ENCODE measurements at regions not wholly inside any gene's neighbourhood (a gene's known extent, or its start where the extent isn't known, plus 50 kb on each side); places are given as distances from the start of the nearest gene placed in this dataset.
"Not testable (repeated sequence)": the region's sequence is repeated elsewhere in the genome, so short reads cannot be mapped to it uniquely, and the experiment has no call there.

DNA sequence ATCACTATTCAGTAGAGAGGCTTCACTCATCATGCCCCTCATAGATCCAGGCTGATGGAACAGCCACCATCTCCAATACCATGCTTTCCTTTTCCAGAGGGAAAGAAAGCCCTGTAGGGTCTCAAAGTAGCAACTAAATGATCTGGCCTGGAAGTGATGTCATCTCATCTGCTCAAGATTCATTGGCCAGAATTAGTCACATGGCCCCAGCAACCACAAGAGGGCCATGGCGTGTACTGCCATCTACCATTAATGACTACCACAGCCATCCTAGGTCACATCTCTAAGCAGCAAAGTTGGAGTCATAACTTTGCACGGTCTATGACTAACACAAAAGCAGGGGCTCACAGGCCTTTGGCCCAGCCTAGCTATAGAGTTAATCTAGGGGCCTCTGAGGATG lies 194.8 kb downstream of the KIT start:
- H3K4me3 Mint-ChIP-seq = no peak overlapping the region
- no peaks in the 10 kb centered on the region for H3K9me3 Mint-ChIP-seq
- H3K36me3 Mint-ChIP-seq (ENCODE audit: low read depth) = no peaks in the 10 kb centered on the region
- no peak overlapping the region for H3K27ac Mint-ChIP-seq
- ChIA-PET CTCF (no interaction called here), POLR2A (no interaction called here)
- DNase-seq = no peak
- no peaks in the 10 kb centered on the region for H3K27me3 Mint-ChIP-seq
- H3K4me1 Mint-ChIP-seq = no peaks in the 10 kb centered on the region

DNA sequence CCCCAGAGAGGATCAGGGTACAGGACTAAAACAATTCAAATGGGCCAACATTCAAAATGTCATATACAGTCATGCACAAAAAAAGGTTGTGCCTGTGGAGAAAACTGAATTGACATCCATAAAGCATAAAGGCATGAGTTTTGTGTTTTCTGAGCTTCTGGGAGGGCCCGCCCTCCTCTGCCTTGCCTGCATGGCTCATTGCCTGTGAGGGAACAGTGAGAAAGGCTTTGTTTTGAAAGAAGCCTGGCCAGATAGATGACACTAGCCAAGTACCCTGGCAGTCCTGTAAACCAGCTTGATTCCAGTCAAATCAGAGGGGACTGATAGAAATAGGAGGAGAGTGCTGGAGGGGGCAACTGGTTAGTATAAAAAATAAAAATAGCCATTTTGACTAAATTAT lies 194.3 kb downstream of the KIT start:
- CTCF ChIA-PET = no interaction called here
- no peaks in the 10 kb centered on the region for H3K9me3 Mint-ChIP-seq
- H3K4me1 Mint-ChIP-seq = no peaks in the 10 kb centered on the region

DNA sequence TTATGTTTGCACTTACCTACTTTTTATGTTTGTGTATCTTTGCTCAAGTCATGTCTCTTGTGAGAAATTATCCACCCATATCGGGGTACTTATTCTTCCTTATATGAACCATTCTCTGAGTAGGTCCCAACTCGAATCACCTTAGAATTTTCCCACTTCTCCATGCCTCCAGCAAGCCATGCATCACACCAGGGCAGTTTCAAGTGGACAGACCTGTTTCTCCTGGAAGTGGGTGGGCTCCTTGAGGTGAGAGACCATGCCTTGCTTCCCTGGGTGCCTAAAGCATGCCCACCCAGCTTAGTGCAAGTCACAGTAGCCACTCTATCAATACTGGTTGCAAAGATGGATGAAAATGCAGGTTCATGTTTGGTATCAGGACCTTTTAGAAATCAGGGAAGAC lies 187.2 kb downstream of the KIT start:
- Mint-ChIP-seq H3K27me3 (no peaks in the 10 kb centered on the region), H3K27ac (no peak overlapping the region), H3K4me1 (no peaks in the 10 kb centered on the region), H3K36me3 (ENCODE audit: low read depth) (no peaks in the 10 kb centered on the region), H3K4me3 (no peak overlapping the region), H3K9me3 (no peaks in the 10 kb centered on the region)
- DNase-seq = no peak
- ChIA-PET POLR2A (no interaction called here), CTCF (no interaction called here)

More for the DNA sequence above, 194.3 kb downstream of the KIT start:
- no peak overlapping the region for H3K27ac Mint-ChIP-seq
- no peak overlapping the region for H3K4me3 Mint-ChIP-seq
- no peak for DNase-seq
- H3K36me3 Mint-ChIP-seq (ENCODE audit: low read depth) = no peaks in the 10 kb centered on the region
- POLR2A ChIA-PET = no interaction called here
- no peaks in the 10 kb centered on the region for H3K27me3 Mint-ChIP-seq

DNA sequence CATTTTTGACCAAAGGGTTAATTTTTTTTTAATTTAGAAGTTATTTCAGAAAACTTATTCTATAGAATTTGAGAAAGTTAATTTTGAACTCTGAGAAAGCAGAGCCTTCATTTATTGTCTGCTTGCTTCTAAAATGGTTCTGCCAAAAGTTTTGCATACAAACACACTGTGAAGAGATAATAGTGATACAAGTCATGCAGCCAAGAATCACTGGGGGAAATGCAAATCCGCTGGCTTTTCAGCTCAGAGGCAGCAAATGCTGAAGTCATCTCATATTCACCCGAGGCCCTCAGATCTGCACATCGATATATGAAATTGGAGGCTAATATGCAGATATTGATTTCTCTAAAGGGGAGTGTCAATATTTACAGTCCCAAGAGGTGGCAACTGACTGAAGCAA lies 186.2 kb downstream of the KIT start:
- no peaks in the 10 kb centered on the region for H3K4me1 Mint-ChIP-seq
- no peak for DNase-seq
- no peak overlapping the region for H3K27ac Mint-ChIP-seq
- H3K36me3 Mint-ChIP-seq (ENCODE audit: low read depth) = no peaks in the 10 kb centered on the region
- POLR2A ChIA-PET = no interaction called here
- H3K4me3 Mint-ChIP-seq = no peak overlapping the region
- H3K27me3 Mint-ChIP-seq = no peaks in the 10 kb centered on the region
- H3K9me3 Mint-ChIP-seq = no peaks in the 10 kb centered on the region
- CTCF ChIA-PET = no interaction called here

DNA sequence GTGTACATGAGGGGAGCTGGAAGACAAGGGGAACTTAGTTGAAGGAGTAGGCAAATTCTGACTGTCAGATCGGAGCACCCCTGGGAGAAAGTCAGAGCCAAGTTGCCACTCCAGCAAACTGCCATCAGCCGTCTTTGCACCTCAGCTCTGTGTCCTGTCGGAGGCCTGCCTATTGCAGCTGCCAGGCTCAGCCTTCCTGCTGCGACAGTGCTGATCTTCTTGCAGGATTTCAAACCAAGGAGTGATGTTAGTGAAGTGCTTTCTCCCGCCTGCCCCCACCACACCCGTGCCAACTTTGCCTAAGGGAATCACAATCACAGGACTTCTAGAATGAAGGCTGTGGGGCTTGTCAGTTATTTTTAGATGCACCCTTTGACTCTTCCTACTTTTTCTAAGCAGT lies 185.3 kb downstream of the KIT start:
- DNase-seq = no peak
- Mint-ChIP-seq H3K4me3 (no peak overlapping the region), H3K9me3 (no peaks in the 10 kb centered on the region), H3K36me3 (ENCODE audit: low read depth) (no peaks in the 10 kb centered on the region), H3K4me1 (no peaks in the 10 kb centered on the region), H3K27ac (no peak overlapping the region), H3K27me3 (no peaks in the 10 kb centered on the region)
- ChIA-PET CTCF (no interaction called here), POLR2A (no interaction called here)

DNA sequence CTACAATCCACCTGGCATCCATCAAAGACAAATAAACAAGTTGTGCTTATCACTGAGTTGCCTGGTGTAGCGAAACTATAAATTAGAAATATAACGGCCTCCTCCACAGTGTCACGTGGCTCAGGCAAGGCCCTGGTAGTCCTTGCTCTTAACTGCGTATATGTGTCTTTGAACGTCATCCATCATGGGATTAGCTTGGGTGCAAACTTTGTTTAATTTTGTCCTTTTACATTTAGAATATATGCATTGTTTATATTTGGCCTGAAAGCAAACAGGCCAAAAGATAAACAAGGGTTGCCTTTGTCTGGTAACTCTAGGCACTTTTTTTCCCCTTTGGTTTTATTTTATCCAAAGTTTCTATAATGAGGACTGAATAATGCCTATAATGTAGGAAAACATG lies 184.9 kb downstream of the KIT start:
- H3K27me3 Mint-ChIP-seq = no peaks in the 10 kb centered on the region
- DNase-seq = no peak
- H3K27ac Mint-ChIP-seq = no peak overlapping the region
- H3K4me3 Mint-ChIP-seq = no peak overlapping the region
- no peaks in the 10 kb centered on the region for H3K4me1 Mint-ChIP-seq
- ChIA-PET CTCF (no interaction called here), POLR2A (no interaction called here)
- no peaks in the 10 kb centered on the region for H3K36me3 Mint-ChIP-seq (ENCODE audit: low read depth)
- no peaks in the 10 kb centered on the region for H3K9me3 Mint-ChIP-seq

DNA sequence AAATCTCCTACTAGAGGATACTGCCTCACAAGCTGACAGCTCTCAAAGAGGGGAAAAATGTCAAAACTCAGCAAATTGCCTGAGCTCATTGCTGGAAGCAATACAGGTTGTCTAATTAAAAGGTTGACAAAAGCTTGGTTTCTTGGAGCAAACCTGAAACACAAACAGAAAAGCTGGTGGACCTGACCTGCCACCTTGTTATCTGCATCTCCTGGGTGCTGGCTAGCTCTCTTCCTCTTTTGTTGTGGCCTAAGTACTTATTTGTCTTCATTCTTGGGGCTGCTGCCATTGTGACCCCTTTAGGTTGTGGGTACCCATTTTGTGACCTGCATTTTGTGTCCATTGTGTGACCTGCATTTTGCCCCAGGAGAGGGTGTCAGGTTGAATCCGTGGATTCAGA lies 184.5 kb downstream of the KIT start:
- ChIA-PET POLR2A (no interaction called here), CTCF (no interaction called here)
- no peaks in the 10 kb centered on the region for H3K4me1 Mint-ChIP-seq
- no peak overlapping the region for H3K4me3 Mint-ChIP-seq
- H3K36me3 Mint-ChIP-seq (ENCODE audit: low read depth) = no peaks in the 10 kb centered on the region
- no peak for DNase-seq
- H3K27ac Mint-ChIP-seq = no peak overlapping the region
- H3K27me3 Mint-ChIP-seq = no peaks in the 10 kb centered on the region
- H3K9me3 Mint-ChIP-seq = no peaks in the 10 kb centered on the region

DNA sequence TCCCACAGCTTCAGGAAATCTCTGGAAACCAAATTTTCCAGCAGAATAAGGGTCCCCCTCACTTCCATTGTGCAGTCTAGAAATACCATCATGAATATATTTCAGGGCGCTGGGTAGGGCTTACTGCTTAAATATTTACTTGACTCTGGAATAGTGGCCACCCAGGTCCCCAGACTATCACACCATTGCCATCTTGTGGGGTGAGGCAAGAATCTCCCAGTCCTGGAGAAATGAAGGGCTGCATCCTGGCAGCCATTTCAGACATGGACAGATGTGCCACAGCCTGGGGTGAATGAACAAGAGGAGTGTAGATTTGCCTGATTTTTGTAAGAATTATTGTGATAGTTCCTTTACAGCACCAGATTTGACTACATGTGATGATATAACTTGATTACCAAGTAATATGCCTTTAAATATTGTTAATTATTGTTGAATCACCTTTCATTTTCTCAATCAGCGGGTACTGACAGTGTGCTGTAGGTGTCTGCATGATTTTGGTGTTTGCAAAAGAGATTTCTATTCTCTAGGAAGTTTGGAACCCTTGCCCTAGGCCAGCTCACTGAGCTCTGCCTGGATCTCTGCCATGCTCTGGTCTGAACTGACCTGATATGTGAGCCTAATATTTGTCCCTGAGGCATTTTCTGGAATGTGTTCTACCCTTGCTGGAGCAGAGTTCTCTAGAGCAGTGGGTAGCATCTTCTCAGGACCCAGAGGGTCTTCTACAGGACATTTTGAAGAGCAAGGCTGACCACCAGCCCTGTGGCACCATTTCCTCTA lies 183.4 kb downstream of the KIT start:
- no peaks in the 10 kb centered on the region for H3K27me3 Mint-ChIP-seq
- H3K27ac Mint-ChIP-seq = no peak overlapping the region
- no peaks in the 10 kb centered on the region for H3K4me1 Mint-ChIP-seq
- no peaks in the 10 kb centered on the region for H3K9me3 Mint-ChIP-seq
- ChIA-PET POLR2A (no interaction called here), CTCF (no interaction called here)
- no peak for DNase-seq
- H3K4me3 Mint-ChIP-seq = no peak overlapping the region
- H3K36me3 Mint-ChIP-seq (ENCODE audit: low read depth) = no peaks in the 10 kb centered on the region

DNA sequence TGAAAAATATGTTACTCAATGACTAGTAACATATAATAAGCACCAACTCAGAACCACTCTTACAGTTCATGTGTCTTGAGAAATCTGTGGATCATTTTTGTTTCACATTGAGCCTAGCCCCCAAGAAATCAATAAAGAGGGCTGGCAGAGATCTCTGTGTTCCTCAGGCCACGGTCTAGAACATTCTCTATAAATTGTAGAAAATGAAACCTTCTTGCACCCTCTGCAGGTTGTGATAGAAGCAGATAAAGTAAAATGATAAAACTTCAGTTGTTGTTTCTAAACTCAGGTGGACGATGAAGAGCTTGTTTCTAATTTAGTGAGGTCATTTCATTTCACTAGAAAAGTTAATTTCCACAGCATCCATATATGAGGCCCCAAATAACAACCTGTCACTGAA lies 182.7 kb downstream of the KIT start:
- no peak for DNase-seq
- POLR2A ChIA-PET = no interaction called here
- H3K36me3 Mint-ChIP-seq (ENCODE audit: low read depth) = no peaks in the 10 kb centered on the region
- no peaks in the 10 kb centered on the region for H3K4me1 Mint-ChIP-seq
- H3K9me3 Mint-ChIP-seq = no peaks in the 10 kb centered on the region
- no peak overlapping the region for H3K27ac Mint-ChIP-seq
- H3K27me3 Mint-ChIP-seq = no peaks in the 10 kb centered on the region
- no peak overlapping the region for H3K4me3 Mint-ChIP-seq
- CTCF ChIA-PET = no interaction called here

DNA sequence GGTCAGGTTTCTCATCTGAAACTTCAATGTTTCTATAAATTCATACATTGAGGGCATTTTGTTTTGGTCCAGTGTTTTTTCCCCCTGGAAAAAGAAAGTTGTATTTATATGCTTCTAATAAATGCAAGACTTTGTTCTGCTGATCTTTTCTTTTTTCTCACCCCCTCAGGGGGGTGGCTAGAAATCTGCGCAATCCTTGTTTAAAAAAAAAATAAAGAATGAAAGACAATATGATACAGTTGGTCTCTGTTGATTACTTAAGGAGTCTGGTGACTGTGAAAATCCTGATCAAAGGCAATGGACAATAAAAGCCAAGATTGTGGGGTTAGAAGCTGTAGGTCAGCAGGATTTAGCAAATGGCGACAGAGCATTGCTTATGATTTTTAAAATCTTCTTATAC lies 180.5 kb downstream of the KIT start:
- DNase-seq = no peak
- CTCF ChIA-PET = no interaction called here
- POLR2A ChIA-PET = no interaction called here
- Mint-ChIP-seq H3K36me3 (ENCODE audit: low read depth) (no peaks in the 10 kb centered on the region), H3K27me3 (no peaks in the 10 kb centered on the region), H3K27ac (no peak overlapping the region), H3K4me3 (no peak overlapping the region), H3K9me3 (no peaks in the 10 kb centered on the region), H3K4me1 (no peaks in the 10 kb centered on the region)

DNA sequence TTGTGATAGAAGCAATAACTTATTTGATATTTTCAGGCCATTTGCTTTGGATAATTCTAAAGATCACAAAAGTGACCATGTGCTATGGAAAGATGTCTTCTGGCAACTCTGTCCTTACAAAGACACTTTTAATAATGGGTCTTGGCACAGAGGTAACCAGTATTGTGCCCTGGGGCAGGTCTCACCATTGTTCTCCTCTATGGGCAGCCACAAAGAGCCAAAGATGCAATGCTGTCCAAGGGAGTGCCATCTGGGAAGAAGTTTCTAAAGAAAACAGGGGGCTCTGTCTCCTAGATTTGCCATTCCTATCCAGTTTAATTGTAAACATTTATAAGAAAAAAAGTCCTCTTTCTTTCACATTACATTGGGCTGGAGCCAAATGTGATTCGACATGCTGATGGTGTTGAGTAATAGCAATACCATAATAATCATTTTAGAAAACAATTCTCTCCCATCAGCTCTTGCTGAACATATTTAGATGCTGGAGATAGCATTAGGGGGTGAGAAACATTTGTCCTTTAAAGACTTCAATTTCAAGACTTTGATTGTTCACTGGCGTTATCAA lies 179.9 kb downstream of the KIT start:
- Mint-ChIP-seq H3K9me3 (no peaks in the 10 kb centered on the region), H3K4me3 (no peak overlapping the region), H3K36me3 (ENCODE audit: low read depth) (no peaks in the 10 kb centered on the region), H3K27ac (no peak overlapping the region), H3K27me3 (no peaks in the 10 kb centered on the region), H3K4me1 (no peaks in the 10 kb centered on the region)
- no peak for DNase-seq
- POLR2A ChIA-PET = no interaction called here
- CTCF ChIA-PET = no interaction called here

DNA sequence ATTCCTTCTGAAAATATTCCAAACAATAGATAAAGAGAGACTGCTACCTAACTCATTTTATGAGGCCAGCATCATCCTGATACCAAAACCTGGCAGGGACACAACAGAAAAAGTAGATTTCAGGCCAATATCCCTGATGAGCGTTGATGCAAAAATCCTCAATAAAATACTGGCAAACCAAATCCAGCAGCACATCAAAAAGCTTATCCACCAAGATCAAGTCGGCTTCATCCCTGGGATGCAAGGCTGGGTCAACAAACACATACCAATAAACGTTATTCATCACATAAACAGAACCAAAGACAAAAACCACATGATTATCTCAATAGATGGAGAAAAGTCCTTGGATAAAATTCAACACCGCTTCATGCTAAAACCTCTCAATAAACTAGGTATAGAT lies 170.6 kb downstream of the KIT start:
- H3K27ac Mint-ChIP-seq; DNase-seq; H3K9me3 Mint-ChIP-seq; POLR2A ChIA-PET; H3K4me3 Mint-ChIP-seq; H3K4me1 Mint-ChIP-seq; H3K36me3 Mint-ChIP-seq (ENCODE audit: low read depth); H3K27me3 Mint-ChIP-seq: not testable (repeated sequence)
- CTCF ChIA-PET = interaction anchor here (0.6 kb wide), 1 partner anchor 35 kb away, joined by 4 read pairs; no protein-coding TSS in a partner anchor

DNA sequence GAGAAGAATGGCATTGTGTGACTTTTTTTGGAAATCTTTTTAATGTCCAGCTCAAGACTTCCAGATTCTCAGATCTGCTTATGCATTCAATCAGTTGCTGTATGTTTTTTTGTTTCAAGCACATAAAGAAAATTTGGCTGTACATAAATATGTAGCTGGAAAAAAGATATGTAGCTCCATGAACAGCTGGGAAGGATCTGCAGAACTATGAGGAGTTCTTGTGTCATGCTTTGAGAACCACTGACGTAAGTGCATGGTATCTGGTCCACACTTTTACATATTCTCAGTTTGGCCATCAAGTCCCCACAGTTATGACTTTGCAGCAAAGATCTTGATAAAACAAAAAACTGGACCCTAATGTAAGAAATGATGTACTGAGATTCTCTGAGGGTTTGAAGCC lies 165.9 kb downstream of the KIT start:
- no peaks in the 10 kb centered on the region for H3K36me3 Mint-ChIP-seq (ENCODE audit: low read depth)
- ChIA-PET CTCF (no interaction called here), POLR2A (no interaction called here)
- H3K9me3 Mint-ChIP-seq = no peaks in the 10 kb centered on the region
- H3K27me3 Mint-ChIP-seq = no peaks in the 10 kb centered on the region
- H3K27ac Mint-ChIP-seq = no peak overlapping the region
- H3K4me3 Mint-ChIP-seq = no peak overlapping the region
- H3K4me1 Mint-ChIP-seq = no peaks in the 10 kb centered on the region
- no peak for DNase-seq

DNA sequence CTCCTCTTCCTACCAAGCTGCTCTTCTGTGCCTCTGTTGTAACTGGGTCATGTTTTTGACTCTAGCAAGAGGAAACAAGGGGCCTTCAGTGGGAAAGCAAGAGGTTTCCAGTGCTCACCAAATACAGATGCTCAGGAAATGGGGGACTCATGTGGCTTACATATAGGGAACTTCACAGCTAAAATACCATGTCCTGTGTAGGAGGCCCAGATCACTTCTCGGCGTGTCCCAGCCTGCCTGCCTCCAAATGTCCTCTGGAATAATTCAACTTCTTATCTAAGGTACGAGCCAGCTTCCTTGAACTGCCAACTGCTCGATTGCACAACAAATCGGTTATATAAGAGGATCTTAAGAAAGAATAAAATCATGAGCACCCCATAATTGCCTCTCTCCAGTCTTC lies 161.3 kb downstream of the KIT start:
- H3K9me3 Mint-ChIP-seq = no peaks in the 10 kb centered on the region
- CTCF ChIA-PET = no interaction called here
- no peak overlapping the region for H3K27ac Mint-ChIP-seq
- no peaks in the 10 kb centered on the region for H3K4me1 Mint-ChIP-seq
- DNase-seq = no peak
- no peaks in the 10 kb centered on the region for H3K27me3 Mint-ChIP-seq
- POLR2A ChIA-PET = no interaction called here
- H3K4me3 Mint-ChIP-seq = no peak overlapping the region
- H3K36me3 Mint-ChIP-seq (ENCODE audit: low read depth) = no peaks in the 10 kb centered on the region

All from activated CD4-positive, alpha-beta T cell treated with anti-CD3 and anti-CD28 coated beads, Interleukin-2, amount 10 ng/mL, durations not matched to agents 7 days and 5 days (primary cell).